SJSA1 (cell line): ENCODE measurements at regions not wholly inside any gene's neighbourhood (a gene's known extent, or its start where the extent isn't known, plus 50 kb on each side); places are given as distances from the start of the nearest gene placed in this dataset.
A peak's percentile ranks its signal among the peaks of the same experiment; 100 is the strongest.

ENCODE experiments used
- DNase-seq, 2 experiments: peaks; one replicate each; pipeline ENCODE4 v3.0.0-alpha.2; 2015 to 2020; ENCODE audit warnings: low spot score in 2 of 2, low read depth in 1 of 2
- H3K27ac ChIP-seq: fragments of 250-450 bp; sonication (Bioruptor Pico); 2 replicates; pipeline ENCODE4 v1.5.1; 2020; ENCODE audit warnings: mild to moderate bottlenecking, moderate library complexity
- H3K27me3 ChIP-seq: fragments of 250-450 bp; sonication (Bioruptor Pico); replicated peaks from 2 replicates; pipeline ENCODE4 v1.5.1; 2020; ENCODE audit warnings: mild to moderate bottlenecking, moderate library complexity
- H3K36me3 ChIP-seq: fragments of 250-450 bp; sonication (Bioruptor Pico); 2 replicates; pipeline ENCODE4 v1.5.1; 2020; ENCODE audit warnings: mild to moderate bottlenecking
- H3K4me1 ChIP-seq: fragments of 250-450 bp; sonication (Bioruptor Pico); replicated peaks from 2 replicates; pipeline ENCODE4 v1.6.1; 2021; ENCODE audit warnings: mild to moderate bottlenecking
- H3K4me3 ChIP-seq: fragments of 250-450 bp; sonication (Bioruptor Pico); 2 replicates; pipeline ENCODE4 v1.5.1; 2020; ENCODE audit warnings: mild to moderate bottlenecking
- H3K9me3 ChIP-seq: fragments of 250-450 bp; sonication (Bioruptor Pico); replicated peaks from 2 replicates; pipeline ENCODE4 v1.5.1; 2020; ENCODE audit warnings: mild to moderate bottlenecking

- no peak overlapping the region for H3K27ac ChIP-seq
These were observed 193.7 kb downstream of the INO80D start for GRCh38 chr2:205892251-205892655.

GRCh38 chr2:205889114-205889513 is 196.9 kb downstream of the INO80D start:
- Histone ChIP-seq H3K4me1 (peaks cover 5% of the 10 kb centered on the region; the same call in 1 of the 2 replicates), H3K27ac (no peak overlapping the region), H3K9me3 (no peaks in the 10 kb centered on the region), H3K27me3 (0 out of 2 replicates have a peak, but pooled peaks cover 2% of the 10 kb centered on the region), H3K36me3 (no peaks in the 10 kb centered on the region), H3K4me3 (no peak overlapping the region)
- no peak for DNase-seq

More at GRCh38 chr2:205892251-205892655, 193.7 kb downstream of the INO80D start:
- H3K4me1 ChIP-seq, result peaks cover 5% of the 10 kb centered on the region; the same call in 1 of the 2 replicates
- peak; percentile 31 to 49 for DNase-seq
- H3K4me3 ChIP-seq, result no peak overlapping the region
- H3K9me3 ChIP-seq, result no peaks in the 10 kb centered on the region
- H3K36me3 ChIP-seq, result no peaks in the 10 kb centered on the region
- H3K27me3 ChIP-seq, result peaks cover 2% of the 10 kb centered on the region; the same call in 1 of the 2 replicates

- no peak for DNase-seq
- Histone ChIP-seq H3K36me3 (no peaks in the 10 kb centered on the region), H3K4me1 (peaks cover 5% of the 10 kb centered on the region; the same call in 1 of the 2 replicates), H3K4me3 (no peak overlapping the region), H3K27ac (no peak overlapping the region), H3K27me3 (0 out of 2 replicates have a peak, but pooled peaks cover 2% of the 10 kb centered on the region), H3K9me3 (no peaks in the 10 kb centered on the region)
These were observed 198.3 kb downstream of the INO80D start for GRCh38 chr2:205887637-205888036.

GRCh38 chr2:205885492-205886099 is 200.4 kb downstream of the INO80D start:
- Histone ChIP-seq H3K27me3 (no peaks in the 10 kb centered on the region), H3K4me1 (no peaks in the 10 kb centered on the region), H3K36me3 (no peaks in the 10 kb centered on the region), H3K9me3 (no peaks in the 10 kb centered on the region), H3K4me3 (no peak overlapping the region), H3K27ac (no peak overlapping the region)
- peak; percentile 76 to 90 for DNase-seq

GRCh38 chr2:205883965-205884364 is 201.7 kb downstream of the NRP2 start:
- no peak for DNase-seq
- Histone ChIP-seq H3K4me1 (no peaks in the 10 kb centered on the region), H3K36me3 (no peaks in the 10 kb centered on the region), H3K27me3 (no peaks in the 10 kb centered on the region), H3K9me3 (no peaks in the 10 kb centered on the region), H3K4me3 (no peak overlapping the region), H3K27ac (no peak overlapping the region)

GRCh38 chr2:205882806-205883425 is 200.6 kb downstream of the NRP2 start:
- Histone ChIP-seq H3K27me3 (no peaks in the 10 kb centered on the region), H3K27ac (no peak overlapping the region), H3K36me3 (no peaks in the 10 kb centered on the region), H3K9me3 (no peaks in the 10 kb centered on the region), H3K4me1 (no peaks in the 10 kb centered on the region), H3K4me3 (no peak overlapping the region)
- no peak for DNase-seq

- H3K36me3 ChIP-seq, result no peaks in the 10 kb centered on the region
- H3K27me3 ChIP-seq, result no peaks in the 10 kb centered on the region
- H3K9me3 ChIP-seq, result no peaks in the 10 kb centered on the region
- no peak overlapping the region for H3K27ac ChIP-seq
- no peak overlapping the region for H3K4me3 ChIP-seq
- H3K4me1 ChIP-seq, result no peaks in the 10 kb centered on the region
- DNase-seq, result no peak
These were observed 197.7 kb downstream of the NRP2 start for GRCh38 chr2:205880048-205880447.

- no peaks in the 10 kb centered on the region for H3K36me3 ChIP-seq
- H3K27ac ChIP-seq, result no peak overlapping the region
- no peak for DNase-seq
- H3K27me3 ChIP-seq, result no peaks in the 10 kb centered on the region
- no peaks in the 10 kb centered on the region for H3K4me1 ChIP-seq
- H3K4me3 ChIP-seq, result no peak overlapping the region
- H3K9me3 ChIP-seq, result no peaks in the 10 kb centered on the region
These were observed 196.9 kb downstream of the NRP2 start for GRCh38 chr2:205878999-205879762.

GRCh38 chr2:205877496-205877895 is 195.2 kb downstream of the NRP2 start:
- Histone ChIP-seq H3K36me3 (no peaks in the 10 kb centered on the region), H3K4me3 (no peak overlapping the region), H3K27ac (no peak overlapping the region), H3K27me3 (no peaks in the 10 kb centered on the region), H3K4me1 (no peaks in the 10 kb centered on the region), H3K9me3 (no peaks in the 10 kb centered on the region)
- DNase-seq, result no peak

GRCh38 chr2:205876127-205876526 is 193.8 kb downstream of the NRP2 start:
- Histone ChIP-seq H3K4me1 (no peaks in the 10 kb centered on the region), H3K4me3 (no peak overlapping the region), H3K36me3 (no peaks in the 10 kb centered on the region), H3K27me3 (no peaks in the 10 kb centered on the region), H3K9me3 (no peaks in the 10 kb centered on the region), H3K27ac (no peak overlapping the region)
- no peak for DNase-seq

- Histone ChIP-seq H3K27ac (no peak overlapping the region), H3K9me3 (0 out of 2 replicates have a peak, but pooled peaks cover 3% of the 10 kb centered on the region), H3K27me3 (no peaks in the 10 kb centered on the region), H3K4me1 (peaks cover 7% of the 10 kb centered on the region), H3K4me3 (no peak overlapping the region), H3K36me3 (no peaks in the 10 kb centered on the region)
- DNase-seq, result no peak
These were observed 190.4 kb downstream of the NRP2 start for GRCh38 chr2:205872716-205873115.

- no peak for DNase-seq
- Histone ChIP-seq H3K27ac (no peak overlapping the region), H3K4me3 (no peak overlapping the region), H3K27me3 (no peaks in the 10 kb centered on the region), H3K36me3 (no peaks in the 10 kb centered on the region), H3K4me1 (peaks cover 7% of the 10 kb centered on the region), H3K9me3 (0 out of 2 replicates have a peak, but pooled peaks cover 3% of the 10 kb centered on the region)
These were observed 187.1 kb downstream of the NRP2 start for GRCh38 chr2:205869439-205869838.

- no peak overlapping the region for H3K27ac ChIP-seq
- no peaks in the 10 kb centered on the region for H3K27me3 ChIP-seq
- no peaks in the 10 kb centered on the region for H3K36me3 ChIP-seq
- H3K9me3 ChIP-seq, result 0 out of 2 replicates have a peak, but pooled peaks cover 3% of the 10 kb centered on the region
- DNase-seq, result peak in 1 of 2 experiments; percentile 21
- peaks cover 7% of the 10 kb centered on the region for H3K4me1 ChIP-seq
- H3K4me3 ChIP-seq, result no peak overlapping the region
These were observed 186.6 kb downstream of the NRP2 start for GRCh38 chr2:205868773-205869333.
